KG1 (cell line): ENCODE measurements at regions not wholly inside any gene's neighbourhood (a gene's known extent, or its start where the extent isn't known, plus 50 kb on each side); places are given as distances from the start of the nearest gene placed in this dataset.

Experiments
- DNase-seq: peaks from one replicate; lab custom pipeline; 2025; lab: John Stamatoyannopoulos, UW

DNA sequence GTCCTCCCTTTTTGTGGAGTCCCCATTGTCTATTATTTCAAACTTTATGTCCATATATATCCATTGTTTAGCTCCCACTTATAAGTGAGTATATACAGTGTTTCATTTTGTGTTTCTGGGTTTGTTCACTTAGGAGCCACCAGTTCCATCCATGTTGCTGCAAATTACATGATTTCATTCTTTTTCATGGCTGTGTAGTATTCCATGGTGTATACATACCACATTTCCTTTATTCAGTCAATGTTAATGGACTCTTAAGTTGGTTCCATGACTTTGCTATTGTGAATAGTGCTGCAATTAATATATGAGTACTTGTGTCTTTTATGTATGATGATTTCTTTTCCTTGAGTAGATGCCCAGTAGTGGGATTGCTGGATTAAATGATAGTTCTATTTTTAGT is 329.1 kb downstream of the AR start:
- no peak for DNase-seq

- DNase-seq, result peak; percentile 0
These were observed 348.6 kb downstream of the AR start for GRCh38 chrX:67892401-67892800.

- no peak for DNase-seq
These were observed 350.1 kb downstream of the AR start for GRCh38 chrX:67893931-67894330.

DNA sequence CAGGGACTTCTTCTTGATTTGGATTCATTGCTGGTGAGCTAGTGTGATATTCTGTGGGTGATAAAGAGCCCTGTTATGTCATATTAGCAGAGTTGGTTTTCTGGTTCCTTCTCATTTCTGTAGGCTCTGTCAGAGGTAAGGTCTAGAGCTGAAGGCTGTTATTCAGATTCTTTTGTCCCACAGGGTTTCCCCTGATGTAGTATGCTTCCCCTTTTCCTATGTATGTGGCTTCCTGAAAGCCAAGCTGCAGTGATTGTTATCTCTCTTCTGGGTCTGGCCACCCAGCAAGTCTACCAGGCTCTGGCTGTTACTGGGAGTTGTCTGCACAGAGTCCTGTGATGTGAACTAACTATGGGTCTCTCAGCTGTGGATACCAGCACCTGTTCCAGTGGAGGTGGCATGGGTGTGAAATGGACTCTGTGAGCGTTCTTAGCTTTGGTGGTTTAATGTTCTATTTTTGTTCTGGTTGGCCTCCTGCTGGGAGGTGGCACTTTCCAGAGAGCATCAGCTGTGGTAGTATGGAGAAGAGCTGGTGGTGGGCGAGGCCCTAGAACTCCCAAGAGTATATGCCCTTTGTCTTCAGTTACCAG is 373.7 kb downstream of the AR start:
- DNase-seq, result peak; percentile 1

GRCh38 chrX:67922966-67923365 is 379.1 kb downstream of the AR start:
- DNase-seq, result no peak

DNA sequence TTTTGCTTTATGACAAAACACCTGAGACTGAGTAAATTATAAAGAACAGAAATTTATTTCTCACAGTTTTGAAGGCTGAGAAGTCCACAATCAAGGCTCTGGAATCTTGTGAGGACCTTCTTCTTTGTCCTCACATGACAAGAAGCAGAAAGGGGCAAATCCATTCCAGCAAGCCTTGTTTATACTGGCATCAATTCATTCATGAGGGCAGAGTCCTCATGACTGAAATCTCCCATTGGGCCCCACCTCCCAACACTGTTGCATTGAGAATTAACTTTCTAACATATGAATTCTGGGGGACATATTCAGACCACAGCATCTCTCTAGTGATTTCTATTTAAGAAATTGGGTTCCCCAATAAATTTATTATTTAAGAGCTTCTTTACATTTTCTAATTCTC is 395.4 kb downstream of the AR start:
- no peak for DNase-seq

DNA sequence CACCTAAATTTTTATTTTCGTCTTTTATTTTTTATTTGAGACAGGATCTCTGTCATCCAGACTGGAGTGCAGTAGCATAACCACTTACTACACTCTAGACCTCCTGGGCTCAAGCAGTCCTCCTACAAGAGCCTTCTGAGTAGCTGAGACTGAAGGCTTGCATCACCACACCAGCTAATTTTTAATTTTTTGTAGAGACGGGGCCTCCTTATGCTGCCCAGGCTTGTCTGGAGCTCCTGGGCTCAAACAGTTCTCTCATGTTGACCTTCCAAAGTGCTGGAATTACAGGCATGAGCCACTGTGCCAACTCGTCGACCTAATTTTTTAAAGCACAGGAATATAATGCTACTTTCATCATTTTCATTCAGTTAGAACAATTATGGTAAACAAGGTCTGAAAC is 405.4 kb downstream of the AR start:
- DNase-seq, result no peak

DNA sequence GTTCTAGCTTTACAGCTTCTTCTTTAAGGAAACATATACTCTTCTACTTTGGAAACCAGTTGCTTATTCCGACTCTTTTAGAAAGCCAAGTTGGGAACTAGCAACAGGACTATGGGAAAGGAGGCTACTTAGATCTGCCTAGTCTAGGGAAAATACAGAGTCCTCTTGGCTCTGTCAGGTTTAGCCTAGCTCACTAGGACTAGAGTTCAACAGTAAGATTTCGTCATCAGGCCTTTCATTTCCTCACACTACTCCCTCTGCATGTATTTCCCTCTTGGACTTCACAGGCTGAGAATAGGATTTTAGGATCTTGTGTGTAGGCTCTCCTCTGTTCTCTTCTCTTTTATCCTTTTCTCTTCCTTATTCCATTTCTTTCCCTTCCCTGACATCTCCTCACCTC is 409.8 kb downstream of the AR start:
- no peak for DNase-seq

GRCh38 chrX:67961516-67961915 is 417.7 kb downstream of the AR start:
- DNase-seq, result no peak
